ENCODE measurements at regions not wholly inside any gene's neighbourhood (a gene's known extent, or its start where the extent isn't known, plus 50 kb on each side); places are given as distances from the start of the nearest gene placed in this dataset.

GRCh38 chr2:222013889-222014288 lies 284.9 kb downstream of the PAX3 start:
- DNase-seq (no peak), ATAC-seq (no peak)
- Histone ChIP-seq H3K9me2 (replicated peaks; ENCODE audit: low read length) (no peaks in the 10 kb centered on the region), H3K4me1 (ENCODE audit: insufficient read depth, low read length) (no peaks in the 10 kb centered on the region), H3K27ac (ENCODE audit: low read length) (no peak overlapping the region), H4K20me1 (ENCODE audit: low read length) (no peaks in the 10 kb centered on the region), H3K4me2 (ENCODE audit: low read length) (no peak overlapping the region), H3K9ac (ENCODE audit: low read length) (no peak overlapping the region), H3K79me2 (ENCODE audit: low read length) (no peaks in the 10 kb centered on the region), H2AFZ (ENCODE audit: low read length) (no peak overlapping the region), H3K9me3 (ENCODE audit: low read length) (no peaks in the 10 kb centered on the region), H3K36me3 (ENCODE audit: low read depth, low read length) (no peaks in the 10 kb centered on the region), H3F3A (ENCODE audit: low read length, unreplicated experiment) (no peaks in the 10 kb centered on the region), H3K27me3 (ENCODE audit: low read length) (peaks cover 53% of the 10 kb centered on the region), H3K4me3 (ENCODE audit: low read length) (no peak overlapping the region)
- ChIA-PET POLR2A (ENCODE audit: unreplicated experiment) (no interaction called here), CTCF (no interaction called here)
- intact Hi-C loops (cut with micrococcal nuclease), result loop anchor here (5.0 kb wide), 1 partner anchor 47 kb away; no protein-coding TSS in a partner anchor
- TF ChIP-seq EZH2phosphoT487 (IDR thresholded peaks at IDR 0.05; ENCODE audit: borderline replicate concordance, low read length) (no peak), EZH2 (IDR thresholded peaks at IDR 0.05; ENCODE audit: low read length, unreplicated experiment) (no peak)
- TF ChIP-seq, protein P1, sequence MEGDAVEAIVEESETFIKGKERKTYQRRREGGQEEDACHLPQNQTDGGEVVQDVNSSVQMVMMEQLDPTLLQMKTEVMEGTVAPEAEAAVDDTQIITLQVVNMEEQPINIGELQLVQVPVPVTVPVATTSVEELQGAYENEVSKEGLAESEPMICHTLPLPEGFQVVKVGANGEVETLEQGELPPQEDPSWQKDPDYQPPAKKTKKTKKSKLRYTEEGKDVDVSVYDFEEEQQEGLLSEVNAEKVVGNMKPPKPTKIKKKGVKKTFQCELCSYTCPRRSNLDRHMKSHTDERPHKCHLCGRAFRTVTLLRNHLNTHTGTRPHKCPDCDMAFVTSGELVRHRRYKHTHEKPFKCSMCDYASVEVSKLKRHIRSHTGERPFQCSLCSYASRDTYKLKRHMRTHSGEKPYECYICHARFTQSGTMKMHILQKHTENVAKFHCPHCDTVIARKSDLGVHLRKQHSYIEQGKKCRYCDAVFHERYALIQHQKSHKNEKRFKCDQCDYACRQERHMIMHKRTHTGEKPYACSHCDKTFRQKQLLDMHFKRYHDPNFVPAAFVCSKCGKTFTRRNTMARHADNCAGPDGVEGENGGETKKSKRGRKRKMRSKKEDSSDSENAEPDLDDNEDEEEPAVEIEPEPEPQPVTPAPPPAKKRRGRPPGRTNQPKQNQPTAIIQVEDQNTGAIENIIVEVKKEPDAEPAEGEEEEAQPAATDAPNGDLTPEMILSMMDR (conservative IDR thresholded peaks at IDR 0.05; ENCODE audit: low read depth, low read length), result no peak
- no TSS peak for BruUV-seq (replicated peaks)

GRCh38 chr2:222000326-222000725 lies 298.5 kb downstream of the PAX3 start:
- 0 out of 2 replicates have a peak overlapping the region, but pooled peaks have one; percentile 24 for H3K4me3 ChIP-seq (ENCODE audit: low read length)
- peaks cover 1% of the 10 kb centered on the region; the same call in 1 of the 2 replicates for H3K27me3 ChIP-seq (ENCODE audit: low read length)
- H3K4me1 ChIP-seq (ENCODE audit: insufficient read depth, low read length), result peaks cover 33% of the 10 kb centered on the region
- ATAC-seq (peak; percentile 65), DNase-seq (peak; percentile 79)
- peak overlapping the region; percentile 74 for H3K4me2 ChIP-seq (ENCODE audit: low read length)
- H3K27ac ChIP-seq (ENCODE audit: low read length), result peak overlapping the region; percentile 78
- no peaks in the 10 kb centered on the region for H3K9me2 ChIP-seq (replicated peaks; ENCODE audit: low read length)
- intact Hi-C loops (cut with micrococcal nuclease), result no loop called here
- H3K36me3 ChIP-seq (ENCODE audit: low read depth, low read length), result no peaks in the 10 kb centered on the region
- peaks cover 3% of the 10 kb centered on the region for H3F3A ChIP-seq (ENCODE audit: low read length, unreplicated experiment)
- no TSS peak for BruUV-seq (replicated peaks)
- no peaks in the 10 kb centered on the region for H4K20me1 ChIP-seq (ENCODE audit: low read length)
- H3K9me3 ChIP-seq (ENCODE audit: low read length), result no peaks in the 10 kb centered on the region
- no peak overlapping the region for H3K9ac ChIP-seq (ENCODE audit: low read length)
- no peak overlapping the region for H2AFZ ChIP-seq (ENCODE audit: low read length)
- CTCF ChIA-PET, result interaction anchor here (1.2 kb wide), 1 partner anchor 24 kb away, joined by 5 read pairs; no protein-coding TSS in a partner anchor
- POLR2A ChIA-PET (ENCODE audit: unreplicated experiment), result interaction anchor here (0.5 to 0.6 kb wide), 2 partner anchors 38 to 706 kb away, joined by 3 to 4 read pairs; no protein-coding TSS in a partner anchor
- TF ChIP-seq, protein P1 (conservative IDR thresholded peaks at IDR 0.05; ENCODE audit: low read depth, low read length), result no peak
- no peak for TF ChIP-seq EZH2 (IDR thresholded peaks at IDR 0.05; ENCODE audit: low read length, unreplicated experiment)
- no peak for TF ChIP-seq EZH2phosphoT487 (IDR thresholded peaks at IDR 0.05; ENCODE audit: borderline replicate concordance, low read length)
- H3K79me2 ChIP-seq (ENCODE audit: low read length), result no peaks in the 10 kb centered on the region

DNA sequence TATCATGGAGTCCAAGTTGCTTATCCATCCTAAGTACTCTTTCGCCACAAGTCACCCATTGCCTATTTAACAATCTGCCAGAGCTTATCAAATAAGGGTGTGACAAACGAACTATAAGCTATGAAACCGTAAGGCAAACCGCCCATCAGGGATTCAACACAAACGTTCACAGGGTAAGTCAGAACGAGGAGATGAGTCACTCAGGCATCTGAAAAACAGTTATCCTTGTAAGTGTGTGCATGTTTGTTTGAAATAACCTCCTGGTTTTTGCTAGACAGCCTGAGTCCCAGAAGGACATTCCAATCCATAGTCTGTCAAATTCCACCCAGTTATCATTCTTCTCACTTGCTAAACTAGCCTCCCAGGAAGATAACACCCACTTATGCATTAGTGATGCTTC lies 299.1 kb downstream of the PAX3 start:
- H3F3A ChIP-seq (ENCODE audit: low read length, unreplicated experiment), result peaks cover 3% of the 10 kb centered on the region
- H3K4me3 ChIP-seq (ENCODE audit: low read length), result 0 out of 2 replicates have a peak overlapping the region, but pooled peaks have one; percentile 24
- CTCF ChIA-PET, result interaction anchor here (1.2 kb wide), 1 partner anchor 25 kb away, joined by 5 read pairs; no protein-coding TSS in a partner anchor
- peak overlapping the region; percentile 78 for H3K27ac ChIP-seq (ENCODE audit: low read length)
- H3K27me3 ChIP-seq (ENCODE audit: low read length), result no peaks in the 10 kb centered on the region
- H3K4me2 ChIP-seq (ENCODE audit: low read length), result peak overlapping the region; percentile 74
- no peaks in the 10 kb centered on the region for H3K9me3 ChIP-seq (ENCODE audit: low read length)
- no peaks in the 10 kb centered on the region for H3K36me3 ChIP-seq (ENCODE audit: low read depth, low read length)
- no peaks in the 10 kb centered on the region for H4K20me1 ChIP-seq (ENCODE audit: low read length)
- no peak overlapping the region for H3K9ac ChIP-seq (ENCODE audit: low read length)
- ATAC-seq (peak; percentile 75), DNase-seq (peak; percentile 82)
- peaks cover 33% of the 10 kb centered on the region for H3K4me1 ChIP-seq (ENCODE audit: insufficient read depth, low read length)
- intact Hi-C loops (cut with micrococcal nuclease), result no loop called here
- H3K79me2 ChIP-seq (ENCODE audit: low read length), result no peaks in the 10 kb centered on the region
- no peaks in the 10 kb centered on the region for H3K9me2 ChIP-seq (replicated peaks; ENCODE audit: low read length)
- no peak overlapping the region for H2AFZ ChIP-seq (ENCODE audit: low read length)
- TF ChIP-seq, protein P1 (conservative IDR thresholded peaks at IDR 0.05; ENCODE audit: low read depth, low read length), result no peak
- TF ChIP-seq EZH2phosphoT487 (IDR thresholded peaks at IDR 0.05; ENCODE audit: borderline replicate concordance, low read length) (no peak), EZH2 (IDR thresholded peaks at IDR 0.05; ENCODE audit: low read length, unreplicated experiment) (no peak)
- BruUV-seq (replicated peaks), result no TSS peak
- POLR2A ChIA-PET (ENCODE audit: unreplicated experiment), result interaction anchor here (0.5 to 0.6 kb wide), 2 partner anchors 38 to 705 kb away, joined by 3 to 4 read pairs; no protein-coding TSS in a partner anchor
